IPS-20b (cell line): ENCODE measurements at regions not wholly inside any gene's neighbourhood (a gene's known extent, or its start where the extent isn't known, plus 50 kb on each side); places are given as distances from the start of the nearest gene placed in this dataset.

ENCODE experiments used
- H3K27ac ChIP-seq: one replicate; pipeline ENCODE4 v1.5.1; 2013; ENCODE audit warnings: low read length
- H3K27me3 ChIP-seq: 2 replicates; pipeline ENCODE4 v1.6.1; 2013; ENCODE audit warnings: mild to moderate bottlenecking, low read length, inconsistent platforms; ENCODE audit not compliant: insufficient read depth
- H3K36me3 ChIP-seq: 2 replicates; pipeline ENCODE4 v1.6.1; 2013; ENCODE audit warnings: low read depth, mild to moderate bottlenecking, inconsistent platforms, low read length, moderate library complexity; ENCODE audit not compliant: insufficient read depth
- H3K4me1 ChIP-seq: 2 replicates; pipeline ENCODE4 v1.6.1; 2013; ENCODE audit warnings: mild to moderate bottlenecking, control low read depth, inconsistent platforms, low read length, moderate library complexity; ENCODE audit not compliant: insufficient read depth
- H3K4me3 ChIP-seq: 2 replicates; pipeline ENCODE4 v1.5.1; 2013; ENCODE audit warnings: mild to moderate bottlenecking, low read length, inconsistent platforms
- H3K9ac ChIP-seq: 2 replicates; pipeline ENCODE4 v1.6.1; 2013; ENCODE audit warnings: low read depth, mild to moderate bottlenecking, inconsistent platforms, low read length, moderate library complexity
- H3K9me3 ChIP-seq: 2 replicates; pipeline ENCODE4 v1.6.1; 2013; ENCODE audit warnings: mild to moderate bottlenecking, low read depth, low read length, inconsistent platforms; ENCODE audit not compliant: insufficient read depth

GRCh38 chr16:85475233-85475632, 137.9 kb upstream of the GSE1 start:
- no peaks in the 10 kb centered on the region for H3K27me3 ChIP-seq
- no peak overlapping the region for H3K27ac ChIP-seq
- H3K9me3 ChIP-seq = no peaks in the 10 kb centered on the region
- no peaks in the 10 kb centered on the region; the same call in 1 of the 2 replicates for H3K4me1 ChIP-seq
- no peak overlapping the region for H3K9ac ChIP-seq
- no peak overlapping the region for H3K4me3 ChIP-seq
- H3K36me3 ChIP-seq = no peaks in the 10 kb centered on the region

- Histone ChIP-seq H3K4me3 (no peak overlapping the region), H3K36me3 (no peaks in the 10 kb centered on the region), H3K9ac (no peak overlapping the region), H3K4me1 (no peaks in the 10 kb centered on the region; the same call in 1 of the 2 replicates), H3K27me3 (no peaks in the 10 kb centered on the region), H3K27ac (no peak overlapping the region), H3K9me3 (no peaks in the 10 kb centered on the region)
These were observed 137.3 kb upstream of the GSE1 start for GRCh38 chr16:85475691-85476300.

- Histone ChIP-seq H3K4me3 (no peak overlapping the region), H3K4me1 (no peaks in the 10 kb centered on the region; the same call in 1 of the 2 replicates), H3K9me3 (no peaks in the 10 kb centered on the region), H3K27me3 (no peaks in the 10 kb centered on the region), H3K27ac (no peak overlapping the region), H3K36me3 (no peaks in the 10 kb centered on the region), H3K9ac (no peak overlapping the region)
These were observed 136.7 kb upstream of the GSE1 start for GRCh38 chr16:85476389-85476788.

- Histone ChIP-seq H3K27ac (no peak overlapping the region), H3K9ac (no peak overlapping the region), H3K4me3 (no peak overlapping the region), H3K27me3 (no peaks in the 10 kb centered on the region), H3K36me3 (no peaks in the 10 kb centered on the region), H3K4me1 (no peaks in the 10 kb centered on the region; the same call in 1 of the 2 replicates), H3K9me3 (no peaks in the 10 kb centered on the region)
These were observed 135.2 kb upstream of the GSE1 start for GRCh38 chr16:85477801-85478363.

GRCh38 chr16:85479972-85480726, 133.0 kb upstream of the GSE1 start:
- Histone ChIP-seq H3K36me3 (no peaks in the 10 kb centered on the region), H3K27ac (no peak overlapping the region), H3K4me1 (no peaks in the 10 kb centered on the region), H3K4me3 (no peak overlapping the region), H3K27me3 (no peaks in the 10 kb centered on the region), H3K9ac (no peak overlapping the region), H3K9me3 (no peaks in the 10 kb centered on the region)

GRCh38 chr16:85480727-85481101, 132.4 kb upstream of the GSE1 start:
- H3K27ac ChIP-seq = no peak overlapping the region
- H3K36me3 ChIP-seq = no peaks in the 10 kb centered on the region
- H3K27me3 ChIP-seq = no peaks in the 10 kb centered on the region
- no peak overlapping the region for H3K4me3 ChIP-seq
- H3K9me3 ChIP-seq = no peaks in the 10 kb centered on the region
- H3K4me1 ChIP-seq = no peaks in the 10 kb centered on the region
- no peak overlapping the region for H3K9ac ChIP-seq

GRCh38 chr16:85481206-85481605, 131.9 kb upstream of the GSE1 start:
- Histone ChIP-seq H3K27me3 (no peaks in the 10 kb centered on the region), H3K36me3 (no peaks in the 10 kb centered on the region), H3K9me3 (no peaks in the 10 kb centered on the region), H3K27ac (no peak overlapping the region), H3K4me3 (no peak overlapping the region), H3K4me1 (no peaks in the 10 kb centered on the region), H3K9ac (no peak overlapping the region)

- no peak overlapping the region for H3K9ac ChIP-seq
- H3K9me3 ChIP-seq = no peaks in the 10 kb centered on the region
- H3K36me3 ChIP-seq = no peaks in the 10 kb centered on the region
- H3K4me3 ChIP-seq = no peak overlapping the region
- no peak overlapping the region for H3K27ac ChIP-seq
- H3K27me3 ChIP-seq = no peaks in the 10 kb centered on the region
- H3K4me1 ChIP-seq = no peaks in the 10 kb centered on the region
These were observed 131.4 kb upstream of the GSE1 start for GRCh38 chr16:85481738-85482137.

GRCh38 chr16:85483424-85483823, 129.7 kb upstream of the GSE1 start:
- no peak overlapping the region for H3K4me3 ChIP-seq
- H3K9me3 ChIP-seq = no peaks in the 10 kb centered on the region
- no peaks in the 10 kb centered on the region for H3K27me3 ChIP-seq

GRCh38 chr16:85484347-85485300, 128.5 kb upstream of the GSE1 start:
- Histone ChIP-seq H3K9ac (no peak overlapping the region), H3K36me3 (no peaks in the 10 kb centered on the region), H3K4me1 (no peaks in the 10 kb centered on the region), H3K27me3 (no peaks in the 10 kb centered on the region), H3K9me3 (no peaks in the 10 kb centered on the region), H3K4me3 (no peak overlapping the region), H3K27ac (no peak overlapping the region)

More at GRCh38 chr16:85483424-85483823, 129.7 kb upstream of the GSE1 start:
- Histone ChIP-seq H3K27ac (no peak overlapping the region), H3K4me1 (no peaks in the 10 kb centered on the region), H3K36me3 (no peaks in the 10 kb centered on the region), H3K9ac (no peak overlapping the region)

GRCh38 chr16:85485379-85485778, 127.7 kb upstream of the GSE1 start:
- Histone ChIP-seq H3K27me3 (no peaks in the 10 kb centered on the region), H3K9ac (no peak overlapping the region), H3K9me3 (no peaks in the 10 kb centered on the region), H3K4me1 (no peaks in the 10 kb centered on the region), H3K27ac (no peak overlapping the region), H3K36me3 (no peaks in the 10 kb centered on the region), H3K4me3 (no peak overlapping the region)
